SK-N-SH (cell line): ENCODE measurements at regions not wholly inside any gene's neighbourhood (a gene's known extent, or its start where the extent isn't known, plus 50 kb on each side); places are given as distances from the start of the nearest gene placed in this dataset.

Experiments used
- CTCF ChIA-PET: fragments of 300-600, 350-600 bp; formaldehyde crosslinking; extraction: SDS; loops from one replicate; lab custom pipeline; 2021; lab: Yijun Ruan, JAX
- POLR2A ChIA-PET: fragments of 350-600 bp; sonication (Branson Sonifier 250); formaldehyde crosslinking; extraction: SDS; loops from one replicate; lab custom pipeline; 2020; ENCODE audit warnings: antibody characterized with exemption, inconsistent platforms; lab: Yijun Ruan, JAX
- DNase-seq: peaks from one replicate; pipeline ENCODE4 v3.0.0; 2012
- H2AFZ ChIP-seq: fragments of 200-600 bp; sonication (generic); 2 replicates; pipeline ENCODE4 v1.8.1; 2016; ENCODE audit warnings: antibody characterized with exemption, mild to moderate bottlenecking, low read depth
- H3F3A ChIP-seq: fragments of 200-600 bp; sonication (generic); replicated peaks from 2 replicates; pipeline ENCODE3; 2016; ENCODE audit warnings: antibody characterized with exemption, mild to moderate bottlenecking; ENCODE audit not compliant: insufficient read depth
- H3K27ac ChIP-seq, 2 experiments: fragments of 200-500 bp in 1 of 2; fragments of 200-600 bp in 1 of 2; sonication (Bioruptor generic) in 1 of 2; sonication (generic), shearing (Covaris generic) in 1 of 2; 2 replicates each; pipeline versions ENCODE4 v1.5.1 to v1.6.1; 2014 to 2016; ENCODE audit warnings: low read depth in 2 of 2, inconsistent platforms in 1 of 2, low read length in 1 of 2, mild to moderate bottlenecking in 1 of 2, mixed read lengths in 1 of 2
- H3K27me3 ChIP-seq: fragments of 200-600 bp; sonication (generic), shearing (Covaris generic); 2 replicates; pipeline ENCODE4 v1.6.1; 2016; ENCODE audit warnings: mixed run types; ENCODE audit not compliant: insufficient read depth
- H3K36me3 ChIP-seq, 2 experiments: fragments of 200-500 bp in 1 of 2; fragments of 200-600 bp in 1 of 2; sonication (Bioruptor generic) in 1 of 2; sonication (generic) in 1 of 2; replicated peaks in 1 of 2; 2 replicates each; pipeline versions ENCODE3 to v1.5.1; 2014 to 2016; ENCODE audit warnings: low read length in 1 of 2, mild to moderate bottlenecking in 1 of 2; ENCODE audit not compliant: insufficient read depth in 2 of 2, control insufficient read depth in 1 of 2
- H3K4me1 ChIP-seq, 2 experiments: fragments of 200-500 bp in 1 of 2; fragments of 200-600 bp in 1 of 2; sonication (Bioruptor generic) in 1 of 2; sonication (generic), shearing (Covaris generic) in 1 of 2; 2 replicates each; pipeline versions ENCODE4 v1.5.1 to v1.6.1; 2014 to 2016; ENCODE audit warnings: low read depth in 1 of 2, low read length in 1 of 2, mixed run types in 1 of 2; ENCODE audit not compliant: insufficient read depth in 2 of 2, control insufficient read depth in 1 of 2
- H3K4me2 ChIP-seq: fragments of 200-600 bp; sonication (generic), shearing (Covaris generic); 2 replicates; pipeline ENCODE4 v1.6.1; 2017; ENCODE audit warnings: mixed run types
- H3K4me3 ChIP-seq, 2 experiments: fragments of 200-500 bp in 1 of 2; fragments of 200-600 bp in 1 of 2; sonication (Bioruptor generic) in 1 of 2; sonication (generic), shearing (Covaris generic) in 1 of 2; 2 replicates each; pipeline versions ENCODE4 v1.5.1 to v1.8.1; 2014 to 2016; ENCODE audit warnings: low read depth in 2 of 2, inconsistent platforms in 1 of 2, low read length in 1 of 2, mild to moderate bottlenecking in 1 of 2, mixed read lengths in 1 of 2, moderate library complexity in 1 of 2
- H3K79me2 ChIP-seq: fragments of 200-600 bp; sonication (generic); 2 replicates; pipeline ENCODE4 v1.8.1; 2017; ENCODE audit warnings: mild to moderate bottlenecking; ENCODE audit not compliant: insufficient read depth
- H3K9ac ChIP-seq: fragments of 200-600 bp; sonication (generic); 2 replicates; pipeline ENCODE4 v1.6.1; 2017; ENCODE audit warnings: mixed run types
- H3K9me2 ChIP-seq: fragments of 200-600 bp; sonication (generic); 2 replicates; pipeline ENCODE4 v1.6.1; 2017; ENCODE audit warnings: mixed run types
- H3K9me3 ChIP-seq: fragments of 200-600 bp; sonication (generic); 2 replicates; pipeline ENCODE4 v1.6.1; 2017; ENCODE audit warnings: mixed run types, mild to moderate bottlenecking, moderate library complexity
- H4K20me1 ChIP-seq: fragments of 200-600 bp; sonication (generic); 2 replicates; pipeline ENCODE4 v1.6.1; 2017; ENCODE audit warnings: mild to moderate bottlenecking, mixed run types; ENCODE audit not compliant: insufficient read depth
- CHD2 ChIP-seq: fragments of 150-350 bp; IDR thresholded peaks from 2 replicates; pipeline ENCODE4 v1.6.1; 2018; ENCODE audit warnings: low read length; ENCODE audit not compliant: partially characterized antibody
- ELF1 ChIP-seq: IDR thresholded peaks from 2 replicates; pipeline ENCODE4 v1.4.0; 2012
- EP300 ChIP-seq, 2 experiments: IDR thresholded peaks; 2 replicates each; pipeline versions ENCODE4 v1.4.0 to v1.6.1; 2012; ENCODE audit warnings: borderline replicate concordance in 1 of 2, low read depth in 1 of 2, low read length in 1 of 2
- FOSL2 ChIP-seq: IDR thresholded peaks from 2 replicates; pipeline ENCODE4 v1.4.0; 2012; ENCODE audit warnings: low read depth, mild to moderate bottlenecking, moderate library complexity, borderline replicate concordance
- FOXJ3 ChIP-seq: sonication (generic); formaldehyde crosslinking; IDR thresholded peaks from 2 replicates; pipeline ENCODE4 v1.5.1; 2020; ENCODE audit warnings: mild to moderate bottlenecking, missing genetic modification reagents
- FOXM1 ChIP-seq: IDR thresholded peaks from 2 replicates; pipeline ENCODE4 v1.4.0; 2012; ENCODE audit warnings: low read depth, mild to moderate bottlenecking
- GABPA ChIP-seq: IDR thresholded peaks from 2 replicates; pipeline ENCODE4 v1.4.0; 2012; ENCODE audit warnings: low read depth, mild to moderate bottlenecking
- JUND ChIP-seq: IDR thresholded peaks from 2 replicates; pipeline ENCODE4 v1.4.0; 2012
- MEF2A ChIP-seq: IDR thresholded peaks from 2 replicates; pipeline ENCODE4 v1.4.0; 2012; ENCODE audit warnings: low read depth, borderline replicate concordance
- MXI1 ChIP-seq: IDR thresholded peaks from 2 replicates; pipeline ENCODE4 v1.6.1; 2012; ENCODE audit warnings: mild to moderate bottlenecking, low read depth, low read length, improper control_type of control experiment
- NRF1 ChIP-seq: IDR thresholded peaks from 2 replicates; pipeline ENCODE4 v1.6.1; 2012; ENCODE audit warnings: low read depth, mild to moderate bottlenecking, low read length
- POLR2AphosphoS5 ChIP-seq: IDR thresholded peaks from 2 replicates; pipeline ENCODE4 v1.6.1; 2012; ENCODE audit warnings: low read depth, low read length
- RAD21 ChIP-seq: IDR thresholded peaks from 2 replicates; pipeline ENCODE4 v1.6.1; 2012; ENCODE audit warnings: mild to moderate bottlenecking, low read length
- RFX5 ChIP-seq: IDR thresholded peaks from 2 replicates; pipeline ENCODE4 v1.6.1; 2012; ENCODE audit warnings: mild to moderate bottlenecking, improper control_type of control experiment, low read length
- SMC3 ChIP-seq: IDR thresholded peaks from 2 replicates; pipeline ENCODE4 v1.6.1; 2012; ENCODE audit warnings: low read depth, low read length, improper control_type of control experiment
- TAF1 ChIP-seq: IDR thresholded peaks from 2 replicates; pipeline ENCODE4 v1.6.1; 2012; ENCODE audit warnings: low read depth, mild to moderate bottlenecking, low read length, moderate library complexity, borderline replicate concordance
- YY1 ChIP-seq: IDR thresholded peaks from 2 replicates; pipeline ENCODE4 v1.4.0; 2012; ENCODE audit warnings: low read depth, mild to moderate bottlenecking
- WGBS: methylation state at CpG from one replicate; pipeline ENCODE4 v1.1.6; 2017; ENCODE audit warnings: low lambda C conversion rate; 5-methylcytosine and 5-hydroxymethylcytosine counted together
- TF ChIP-seq, protein P1 (sequence below): IDR thresholded peaks from 2 replicates; pipeline ENCODE4 v1.4.0; 2012; ENCODE audit warnings: low read depth, borderline replicate concordance
- TF ChIP-seq, protein P2 (sequence below): fragments of 150-350 bp; IDR thresholded peaks from 2 replicates; pipeline ENCODE4 v1.6.1; 2017; ENCODE audit warnings: antibody characterized with exemption, low read length, low read depth, borderline replicate concordance
- TF ChIP-seq, protein P3 (sequence below): IDR thresholded peaks from 2 replicates; pipeline ENCODE4 v1.6.1; 2012; ENCODE audit warnings: mild to moderate bottlenecking, low read depth, low read length, moderate library complexity
- TF ChIP-seq, protein P4 (sequence below): fragments of 200-600 bp; sonication (generic); IDR thresholded peaks from 2 replicates; pipeline ENCODE4 v1.6.1; 2017; ENCODE audit warnings: antibody characterized with exemption, mild to moderate bottlenecking, moderate library complexity

DNA sequence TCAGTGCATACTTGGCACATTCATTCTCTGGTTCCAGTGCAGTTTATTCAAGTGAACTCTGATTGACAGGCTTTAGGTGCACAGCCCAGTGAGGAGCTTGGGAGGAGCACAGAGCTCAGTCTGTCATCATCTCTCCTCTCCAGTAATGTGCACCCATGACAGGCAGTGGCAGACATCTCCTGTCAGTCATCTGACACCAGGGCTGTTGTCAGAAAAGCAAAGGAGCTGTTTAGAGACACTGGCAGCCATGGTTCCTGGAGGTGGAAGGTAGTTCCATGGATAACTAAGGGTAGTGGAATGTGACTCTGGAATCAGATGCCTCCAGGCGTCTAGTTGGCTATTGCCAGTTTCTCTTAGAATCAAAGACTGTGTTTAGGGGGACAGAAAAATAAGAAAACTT lies 308.8 kb downstream of the DCDC2C start:
- Histone ChIP-seq H3K27ac (no peak overlapping the region), H3K4me2 (no peak overlapping the region), H3F3A (no peaks in the 10 kb centered on the region), H3K9me2 (no peaks in the 10 kb centered on the region), H3K79me2 (no peaks in the 10 kb centered on the region), H3K4me1 (no peaks in the 10 kb centered on the region), H3K9me3 (no peaks in the 10 kb centered on the region), H4K20me1 (no peaks in the 10 kb centered on the region), H3K36me3 (no peaks in the 10 kb centered on the region), H3K9ac (no peak overlapping the region), H2AFZ (no peak overlapping the region), H3K27me3 (no peaks in the 10 kb centered on the region), H3K4me3 (no peak overlapping the region)
- DNase-seq: no peak
- ChIA-PET POLR2A (no interaction called here), CTCF (no interaction called here)
- WGBS: 18% methylated on average over 1 of the region's 1 CpG
- TF ChIP-seq FOXJ3 (CRISPR knock-in tag) (no peak), TAF1 (no peak), FOSL2 (no peak), MXI1 (no peak), RAD21 (no peak), EP300 (IDR thresholded peaks at IDR 0.05; ENCODE audit: borderline replicate concordance in 1 of 2, low read depth in 1 of 2, low read length in 1 of 2) (no peak), MEF2A (no peak), SMC3 (no peak), JUND (no peak), CHD2 (no peak)
- TF ChIP-seq, protein P1, sequence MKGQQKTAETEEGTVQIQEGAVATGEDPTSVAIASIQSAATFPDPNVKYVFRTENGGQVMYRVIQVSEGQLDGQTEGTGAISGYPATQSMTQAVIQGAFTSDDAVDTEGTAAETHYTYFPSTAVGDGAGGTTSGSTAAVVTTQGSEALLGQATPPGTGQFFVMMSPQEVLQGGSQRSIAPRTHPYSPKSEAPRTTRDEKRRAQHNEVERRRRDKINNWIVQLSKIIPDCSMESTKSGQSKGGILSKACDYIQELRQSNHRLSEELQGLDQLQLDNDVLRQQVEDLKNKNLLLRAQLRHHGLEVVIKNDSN: no peak
- TF ChIP-seq, protein P2, sequence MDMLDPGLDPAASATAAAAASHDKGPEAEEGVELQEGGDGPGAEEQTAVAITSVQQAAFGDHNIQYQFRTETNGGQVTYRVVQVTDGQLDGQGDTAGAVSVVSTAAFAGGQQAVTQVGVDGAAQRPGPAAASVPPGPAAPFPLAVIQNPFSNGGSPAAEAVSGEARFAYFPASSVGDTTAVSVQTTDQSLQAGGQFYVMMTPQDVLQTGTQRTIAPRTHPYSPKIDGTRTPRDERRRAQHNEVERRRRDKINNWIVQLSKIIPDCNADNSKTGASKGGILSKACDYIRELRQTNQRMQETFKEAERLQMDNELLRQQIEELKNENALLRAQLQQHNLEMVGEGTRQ: no peak

DNA sequence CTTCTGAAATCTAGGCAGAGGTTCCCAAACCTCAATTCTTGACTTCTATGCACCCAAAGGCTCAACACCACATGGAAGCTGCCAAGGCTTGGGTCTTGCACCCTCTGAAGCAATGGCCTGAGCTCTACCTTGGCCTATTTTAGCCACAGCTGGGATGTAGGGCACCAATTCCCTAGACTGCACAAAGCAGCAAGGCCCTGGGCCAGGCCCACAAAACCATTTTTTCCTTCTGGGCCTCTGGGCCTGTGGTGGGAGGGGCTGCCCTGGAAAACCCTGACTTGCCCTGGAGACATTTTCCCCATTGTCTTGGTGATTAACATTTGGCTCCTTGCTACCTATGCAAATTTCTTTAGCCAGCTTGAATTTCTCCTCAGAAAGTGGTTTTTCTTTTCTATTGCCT lies 315.2 kb downstream of the DCDC2C start:
- Histone ChIP-seq H3K9me2 (no peaks in the 10 kb centered on the region), H3K4me2 (no peak overlapping the region), H2AFZ (no peak overlapping the region), H4K20me1 (no peaks in the 10 kb centered on the region), H3K79me2 (no peaks in the 10 kb centered on the region), H3K4me1 (no peaks in the 10 kb centered on the region), H3K36me3 (no peaks in the 10 kb centered on the region), H3K4me3 (no peak overlapping the region), H3F3A (no peaks in the 10 kb centered on the region), H3K9me3 (no peaks in the 10 kb centered on the region), H3K27ac (no peak overlapping the region), H3K27me3 (no peaks in the 10 kb centered on the region), H3K9ac (no peak overlapping the region)
- ChIA-PET CTCF (no interaction called here), POLR2A (no interaction called here)
- no peak for DNase-seq
- TF ChIP-seq ELF1: no peak
- no peak for TF ChIP-seq POLR2AphosphoS5
- no peak for TF ChIP-seq YY1
- no peak for TF ChIP-seq GABPA
- TF ChIP-seq, protein P3, sequence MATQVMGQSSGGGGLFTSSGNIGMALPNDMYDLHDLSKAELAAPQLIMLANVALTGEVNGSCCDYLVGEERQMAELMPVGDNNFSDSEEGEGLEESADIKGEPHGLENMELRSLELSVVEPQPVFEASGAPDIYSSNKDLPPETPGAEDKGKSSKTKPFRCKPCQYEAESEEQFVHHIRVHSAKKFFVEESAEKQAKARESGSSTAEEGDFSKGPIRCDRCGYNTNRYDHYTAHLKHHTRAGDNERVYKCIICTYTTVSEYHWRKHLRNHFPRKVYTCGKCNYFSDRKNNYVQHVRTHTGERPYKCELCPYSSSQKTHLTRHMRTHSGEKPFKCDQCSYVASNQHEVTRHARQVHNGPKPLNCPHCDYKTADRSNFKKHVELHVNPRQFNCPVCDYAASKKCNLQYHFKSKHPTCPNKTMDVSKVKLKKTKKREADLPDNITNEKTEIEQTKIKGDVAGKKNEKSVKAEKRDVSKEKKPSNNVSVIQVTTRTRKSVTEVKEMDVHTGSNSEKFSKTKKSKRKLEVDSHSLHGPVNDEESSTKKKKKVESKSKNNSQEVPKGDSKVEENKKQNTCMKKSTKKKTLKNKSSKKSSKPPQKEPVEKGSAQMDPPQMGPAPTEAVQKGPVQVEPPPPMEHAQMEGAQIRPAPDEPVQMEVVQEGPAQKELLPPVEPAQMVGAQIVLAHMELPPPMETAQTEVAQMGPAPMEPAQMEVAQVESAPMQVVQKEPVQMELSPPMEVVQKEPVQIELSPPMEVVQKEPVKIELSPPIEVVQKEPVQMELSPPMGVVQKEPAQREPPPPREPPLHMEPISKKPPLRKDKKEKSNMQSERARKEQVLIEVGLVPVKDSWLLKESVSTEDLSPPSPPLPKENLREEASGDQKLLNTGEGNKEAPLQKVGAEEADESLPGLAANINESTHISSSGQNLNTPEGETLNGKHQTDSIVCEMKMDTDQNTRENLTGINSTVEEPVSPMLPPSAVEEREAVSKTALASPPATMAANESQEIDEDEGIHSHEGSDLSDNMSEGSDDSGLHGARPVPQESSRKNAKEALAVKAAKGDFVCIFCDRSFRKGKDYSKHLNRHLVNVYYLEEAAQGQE: no peak
- no peak for TF ChIP-seq NRF1
- no peak for TF ChIP-seq MXI1
- TF ChIP-seq, protein P4, sequence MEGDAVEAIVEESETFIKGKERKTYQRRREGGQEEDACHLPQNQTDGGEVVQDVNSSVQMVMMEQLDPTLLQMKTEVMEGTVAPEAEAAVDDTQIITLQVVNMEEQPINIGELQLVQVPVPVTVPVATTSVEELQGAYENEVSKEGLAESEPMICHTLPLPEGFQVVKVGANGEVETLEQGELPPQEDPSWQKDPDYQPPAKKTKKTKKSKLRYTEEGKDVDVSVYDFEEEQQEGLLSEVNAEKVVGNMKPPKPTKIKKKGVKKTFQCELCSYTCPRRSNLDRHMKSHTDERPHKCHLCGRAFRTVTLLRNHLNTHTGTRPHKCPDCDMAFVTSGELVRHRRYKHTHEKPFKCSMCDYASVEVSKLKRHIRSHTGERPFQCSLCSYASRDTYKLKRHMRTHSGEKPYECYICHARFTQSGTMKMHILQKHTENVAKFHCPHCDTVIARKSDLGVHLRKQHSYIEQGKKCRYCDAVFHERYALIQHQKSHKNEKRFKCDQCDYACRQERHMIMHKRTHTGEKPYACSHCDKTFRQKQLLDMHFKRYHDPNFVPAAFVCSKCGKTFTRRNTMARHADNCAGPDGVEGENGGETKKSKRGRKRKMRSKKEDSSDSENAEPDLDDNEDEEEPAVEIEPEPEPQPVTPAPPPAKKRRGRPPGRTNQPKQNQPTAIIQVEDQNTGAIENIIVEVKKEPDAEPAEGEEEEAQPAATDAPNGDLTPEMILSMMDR: no peak
- no peak for TF ChIP-seq RFX5
- no peak for TF ChIP-seq FOXM1
